HG03460 (cell line): ENCODE measurements at regions not wholly inside any gene's neighbourhood (a gene's known extent, or its start where the extent isn't known, plus 50 kb on each side); places are given as distances from the start of the nearest gene placed in this dataset.
"Not testable (repeated sequence)": the region's sequence is repeated elsewhere in the genome, so short reads cannot be mapped to it uniquely, and the experiment has no call there.

ENCODE experiments used
- ATAC-seq: cut with Tn5 transposase; IDR thresholded peaks from one replicate; pipeline ENCODE4 v1.9.1; 2021; ENCODE audit not compliant: unreplicated experiment

GRCh38 chr5:92662741-92663140, 918.3 kb downstream of the NR2F1-AS1 start:
- no peak for ATAC-seq

- no peak for ATAC-seq
These were observed 921.8 kb downstream of the NR2F1-AS1 start for GRCh38 chr5:92659246-92659645.

DNA sequence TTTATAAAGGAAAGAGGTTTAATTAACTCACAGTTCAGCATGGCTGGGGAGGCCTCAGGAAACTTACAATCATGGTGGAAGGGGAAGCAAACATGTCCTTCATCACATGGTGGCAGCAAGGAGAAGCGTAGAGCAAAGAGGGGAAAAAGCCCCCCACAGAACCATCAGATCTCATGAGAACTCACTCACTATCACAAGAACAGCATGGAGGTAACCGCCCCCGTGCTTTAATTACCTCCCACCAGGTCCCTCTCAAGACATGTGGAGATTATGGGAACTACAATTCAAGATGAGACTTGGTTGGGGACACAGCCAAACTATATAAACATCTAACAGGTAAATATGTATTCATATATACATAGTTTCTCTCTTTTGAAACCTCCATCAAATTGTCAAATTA, 926.4 kb downstream of the NR2F1-AS1 start:
- ATAC-seq = not testable (repeated sequence)

- ATAC-seq = no peak
These were observed 927.1 kb downstream of the NR2F1-AS1 start for GRCh38 chr5:92653730-92654461.

- no peak for ATAC-seq
These were observed 928.3 kb downstream of the NR2F1-AS1 start for GRCh38 chr5:92652756-92653155.

DNA sequence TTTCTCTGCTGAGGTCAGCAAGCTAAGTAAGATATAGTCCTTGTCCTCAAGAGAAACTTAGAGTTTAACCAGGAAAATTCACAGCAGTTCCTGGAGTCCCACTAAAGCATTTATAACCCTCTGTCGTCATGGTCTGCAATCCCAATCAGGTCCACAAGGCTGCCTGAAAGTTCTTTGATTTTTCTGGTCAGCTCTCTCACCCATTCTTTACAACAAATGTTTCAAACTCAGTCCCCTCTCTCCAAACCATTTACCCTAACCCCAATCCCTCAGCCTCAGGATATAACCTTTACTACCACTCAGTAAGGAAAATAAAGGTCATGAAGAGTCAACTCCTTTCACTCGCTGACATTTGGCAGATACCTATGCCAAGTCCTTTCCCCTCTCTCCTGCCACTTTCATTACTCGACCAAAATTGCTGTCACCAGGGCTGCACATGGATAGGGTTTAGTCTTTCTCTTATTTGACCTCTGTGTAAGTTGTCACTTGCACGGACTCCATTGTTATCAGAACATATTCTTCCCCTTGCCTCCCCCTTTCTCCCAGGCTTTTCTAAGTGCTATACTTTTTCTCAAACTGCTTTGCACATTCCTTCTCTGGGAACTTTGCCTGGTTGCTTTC, 936.6 kb downstream of the NR2F1-AS1 start:
- ATAC-seq = no peak

DNA sequence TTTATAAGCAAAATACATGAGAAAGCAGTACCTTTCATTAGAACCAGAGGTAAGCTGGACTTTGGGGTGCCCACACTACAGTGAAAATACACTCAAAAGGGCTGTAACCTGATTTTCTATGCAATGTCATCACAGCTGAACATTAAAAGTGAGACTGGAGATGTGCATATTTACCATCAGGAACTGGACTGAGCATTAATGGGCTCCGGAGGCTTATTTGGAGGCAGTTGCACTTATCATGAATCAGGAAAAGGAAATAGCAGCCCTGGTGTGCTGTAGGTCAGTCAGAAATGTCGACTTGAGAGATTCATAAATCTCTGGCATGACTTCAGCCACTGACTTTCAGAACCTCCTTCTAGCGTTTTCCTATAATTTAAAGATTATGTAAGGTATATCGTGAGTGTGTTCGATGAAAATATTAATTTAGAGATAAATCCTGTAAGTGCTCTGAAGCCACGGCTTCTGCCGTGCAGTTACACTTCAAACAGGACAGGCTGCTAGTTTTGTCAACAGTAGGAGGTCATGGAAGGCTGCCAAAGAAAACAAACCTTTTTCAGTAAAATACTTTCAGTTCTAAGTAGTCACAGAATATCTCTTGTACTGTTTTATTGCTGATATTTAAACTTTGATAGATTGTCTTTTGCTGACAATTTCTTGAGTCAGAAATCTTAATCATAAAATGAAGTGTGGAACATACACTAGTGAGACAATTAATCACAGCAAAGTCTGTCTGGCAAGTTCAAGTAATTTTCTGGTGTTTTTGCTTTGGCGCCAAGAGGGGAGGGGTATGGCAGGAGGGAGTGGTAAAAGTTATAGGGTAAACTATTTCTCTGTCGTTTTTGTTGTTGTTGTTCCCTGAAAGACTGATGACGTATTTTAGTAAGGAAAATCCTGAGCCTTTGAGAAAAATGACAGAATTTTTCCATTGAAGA, 939.7 kb downstream of the NR2F1-AS1 start:
- ATAC-seq = no peak

DNA sequence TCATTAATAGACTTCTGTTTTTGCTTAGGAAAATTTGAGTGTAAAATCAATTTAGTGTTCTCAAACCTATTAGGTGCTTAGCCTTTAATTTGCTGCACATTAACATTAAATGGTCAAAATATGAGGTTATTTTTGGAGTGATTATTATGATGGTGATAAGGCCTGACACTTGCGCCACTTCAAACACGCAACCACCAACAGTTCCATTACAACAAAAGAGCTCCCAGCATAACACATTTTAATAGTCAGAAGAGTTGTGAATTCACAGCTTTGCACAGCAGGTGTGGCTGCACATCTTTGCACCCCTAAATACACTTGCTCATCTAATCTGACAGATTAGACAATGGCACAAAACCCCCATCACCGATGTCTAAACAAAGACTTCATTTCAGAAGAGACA, 940.7 kb downstream of the NR2F1-AS1 start:
- no peak for ATAC-seq

GRCh38 chr5:92637960-92638359, 943.1 kb downstream of the NR2F1-AS1 start:
- no peak for ATAC-seq

DNA sequence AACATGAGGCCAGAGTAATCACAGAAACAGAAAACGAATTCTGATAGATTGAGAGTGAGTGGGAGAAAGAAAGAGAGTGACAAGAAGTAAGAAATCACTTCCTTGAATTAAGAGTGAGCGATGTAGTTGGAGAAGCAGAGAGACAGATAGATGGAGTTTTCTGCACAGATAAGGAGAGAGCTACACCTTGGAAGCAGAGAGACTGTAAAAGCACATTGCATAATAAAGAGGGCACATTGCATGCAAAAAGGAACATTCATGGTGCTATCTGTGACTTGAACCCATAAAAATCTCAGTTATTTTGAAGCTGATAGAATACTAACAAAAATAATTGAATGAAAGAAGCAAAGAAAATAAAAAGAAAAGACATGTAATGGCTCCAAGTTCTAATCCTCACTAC, 943.8 kb downstream of the NR2F1-AS1 start:
- ATAC-seq = no peak

- no peak for ATAC-seq
These were observed 946.0 kb downstream of the NR2F1-AS1 start for GRCh38 chr5:92635001-92635461.

DNA sequence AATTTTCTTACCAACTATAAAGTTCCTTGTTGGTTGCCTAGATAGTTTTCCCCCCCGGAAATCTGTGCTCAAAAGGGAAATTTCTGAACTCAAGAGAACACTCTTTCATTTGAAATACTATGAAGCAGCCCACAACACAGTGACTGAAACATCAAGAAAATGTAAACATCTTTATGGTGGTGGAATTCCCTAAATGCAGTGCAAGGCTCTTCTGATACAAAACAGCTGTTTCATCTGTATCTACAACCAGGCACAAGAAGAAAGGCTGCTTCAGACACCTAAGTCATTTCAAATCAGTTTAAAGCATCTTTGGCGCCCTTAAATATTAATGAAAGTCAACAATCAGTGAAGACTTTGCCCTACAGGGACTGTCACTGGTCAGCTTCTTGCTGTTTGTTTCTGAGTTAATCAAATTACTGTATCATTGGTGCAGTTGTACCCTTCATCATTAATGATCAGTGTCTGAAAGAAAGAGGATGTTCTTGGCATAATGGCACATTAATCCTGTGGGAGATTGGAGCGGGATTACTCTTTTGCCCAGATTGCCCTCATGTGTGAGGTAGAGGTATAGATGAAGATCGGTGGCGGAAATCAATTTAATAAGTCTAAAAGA, 947.0 kb downstream of the NR2F1-AS1 start:
- ATAC-seq = no peak

DNA sequence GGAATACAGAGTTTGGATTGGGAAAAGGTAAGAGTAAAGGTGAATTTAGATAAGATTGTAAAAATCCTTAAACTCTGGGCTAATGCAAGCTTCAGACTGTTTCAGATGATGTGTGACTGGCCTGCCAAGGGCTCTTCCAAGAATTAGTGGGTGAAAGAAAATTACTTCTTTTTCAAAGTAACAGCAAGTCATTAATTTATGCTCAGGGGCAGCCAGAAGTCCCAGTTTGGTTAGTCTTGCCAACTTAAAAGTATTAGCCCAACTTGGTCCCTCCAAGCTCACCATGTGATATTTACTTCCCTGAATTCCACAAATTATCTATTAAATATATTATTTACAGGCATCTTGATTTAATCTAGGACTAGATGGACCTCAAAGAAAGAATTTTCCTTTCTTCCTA, 947.8 kb downstream of the NR2F1-AS1 start:
- no peak for ATAC-seq

DNA sequence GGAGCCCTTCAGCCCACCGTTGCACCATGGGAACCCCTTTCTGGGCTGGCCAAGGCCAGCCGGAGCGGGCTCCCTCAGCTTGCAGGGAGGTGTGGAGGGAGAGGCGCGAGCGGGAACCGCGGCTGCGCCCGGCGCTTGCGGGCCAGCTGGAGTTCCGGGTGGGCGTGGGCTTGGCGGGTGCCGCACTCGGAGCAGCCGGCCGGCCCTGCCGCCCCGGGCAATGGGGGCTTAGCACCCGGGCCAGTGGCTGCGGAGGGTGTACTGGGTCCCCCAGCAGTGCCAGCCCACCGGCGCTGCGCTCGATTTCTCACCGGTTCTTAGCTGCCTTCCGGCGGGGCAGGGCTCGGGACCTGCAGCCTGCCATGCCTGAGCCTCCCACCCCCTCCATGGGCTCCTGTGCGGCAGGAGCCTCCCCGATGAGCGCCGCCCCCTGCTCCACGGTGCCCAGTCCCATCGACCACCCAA, 949.8 kb downstream of the NR2F1-AS1 start:
- not testable (repeated sequence) for ATAC-seq

- no peak for ATAC-seq
These were observed 951.4 kb downstream of the NR2F1-AS1 start for GRCh38 chr5:92629574-92629973.

GRCh38 chr5:92629000-92629399, 952.0 kb downstream of the NR2F1-AS1 start:
- no peak for ATAC-seq

GRCh38 chr5:92627186-92627585, 953.8 kb downstream of the NR2F1-AS1 start:
- ATAC-seq = no peak

DNA sequence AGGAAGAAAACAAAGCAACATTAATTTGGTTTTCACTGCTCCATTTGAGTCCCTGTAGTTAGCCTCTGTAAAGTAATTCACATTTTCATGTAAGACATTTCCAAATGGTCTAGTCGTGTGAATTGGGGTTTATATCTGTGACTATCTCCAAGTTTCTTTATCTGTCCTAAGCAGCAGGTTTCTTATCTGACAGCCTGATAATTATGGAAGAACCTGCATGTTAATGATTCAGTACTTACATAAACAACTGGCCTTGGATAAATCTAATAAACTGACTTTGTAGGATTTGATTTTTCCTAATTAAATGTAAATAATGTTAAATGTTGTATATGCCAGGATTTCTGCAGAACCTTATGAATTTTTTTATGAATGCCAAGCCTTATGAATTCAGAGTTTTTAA, 964.9 kb downstream of the NR2F1-AS1 start:
- ATAC-seq = no peak

DNA sequence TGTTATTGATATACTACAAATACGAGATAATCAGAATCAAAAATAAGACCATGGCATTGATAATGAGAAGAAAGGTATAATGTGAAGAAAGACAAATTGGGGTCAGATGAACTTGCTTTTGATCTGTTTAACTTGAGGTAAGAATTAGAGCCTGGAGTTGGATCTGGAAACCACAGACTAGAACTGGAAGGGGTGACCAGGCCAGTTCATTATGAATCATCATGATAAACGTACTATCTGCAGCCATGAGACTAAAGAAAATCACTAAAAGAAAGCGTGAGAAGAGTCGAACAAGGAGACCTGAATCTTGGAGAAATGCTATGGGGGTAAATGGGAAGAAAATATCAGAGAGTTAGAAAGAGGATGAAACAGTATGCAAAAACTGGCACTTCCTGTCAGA, 967.5 kb downstream of the NR2F1-AS1 start:
- no peak for ATAC-seq

DNA sequence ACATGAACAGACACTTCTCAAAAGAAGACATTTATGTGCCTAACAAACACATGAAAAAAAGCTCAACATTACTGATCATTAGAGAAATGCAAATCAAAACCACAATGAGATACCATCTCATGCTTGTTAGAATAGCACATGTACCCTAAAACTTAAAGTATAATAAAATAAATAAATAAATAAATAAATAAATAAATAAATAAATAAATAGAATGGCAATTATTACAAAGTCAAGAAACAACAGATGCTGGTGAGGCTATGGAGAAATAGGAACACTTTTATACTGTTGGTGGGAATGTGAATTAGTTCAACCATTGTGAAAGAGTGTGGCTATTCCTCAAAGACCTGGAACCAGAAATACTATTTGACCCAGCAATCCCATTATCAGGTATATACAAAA, 970.6 kb downstream of the NR2F1-AS1 start:
- ATAC-seq = not testable (repeated sequence)

GRCh38 chr5:92605591-92605990, 975.4 kb downstream of the NR2F1-AS1 start:
- no peak for ATAC-seq
